Kidney tubule cell (primary cell): ENCODE measurements at regions not wholly inside any gene's neighbourhood (a gene's known extent, or its start where the extent isn't known, plus 50 kb on each side); places are given as distances from the start of the nearest gene placed in this dataset.
"Not testable (repeated sequence)": the region's sequence is repeated elsewhere in the genome, so short reads cannot be mapped to it uniquely, and the experiment has no call there.

Source experiments
- DNase-seq: peaks from one replicate; pipeline ENCODE4 v3.0.0-alpha.2; 2018; ENCODE audit warnings: low spot score

- not testable (repeated sequence) for DNase-seq
Observed at GRCh38 chr6:67878216-67878615, 756.9 kb upstream of the ADGRB3 start.

GRCh38 chr6:67877288-67877687 lies 757.8 kb upstream of the ADGRB3 start:
- no peak for DNase-seq

GRCh38 chr6:67875877-67876383 lies 759.2 kb upstream of the ADGRB3 start:
- DNase-seq = no peak

- no peak for DNase-seq
Observed at GRCh38 chr6:67870321-67870720, 764.8 kb upstream of the ADGRB3 start.

GRCh38 chr6:67863346-67863745 lies 771.7 kb upstream of the ADGRB3 start:
- no peak for DNase-seq

- no peak for DNase-seq
Observed at GRCh38 chr6:67854098-67854497, 781.0 kb upstream of the ADGRB3 start.

- DNase-seq = no peak
Observed at GRCh38 chr6:67839818-67840217, 795.3 kb upstream of the ADGRB3 start.

GRCh38 chr6:67825201-67825895 lies 809.7 kb upstream of the ADGRB3 start:
- DNase-seq = no peak

- DNase-seq = no peak
Observed at GRCh38 chr6:67818322-67818721, 816.8 kb upstream of the ADGRB3 start.

GRCh38 chr6:67815623-67816022 lies 819.5 kb upstream of the ADGRB3 start:
- DNase-seq = no peak

GRCh38 chr6:67814262-67814661 lies 820.8 kb upstream of the ADGRB3 start:
- DNase-seq = no peak

- no peak for DNase-seq
Observed at GRCh38 chr6:67812693-67813092, 822.4 kb upstream of the ADGRB3 start.

GRCh38 chr6:67812125-67812524 lies 823.0 kb upstream of the ADGRB3 start:
- no peak for DNase-seq

GRCh38 chr6:67811239-67812037 lies 823.6 kb upstream of the ADGRB3 start:
- DNase-seq = no peak

- DNase-seq = not testable (repeated sequence)
Observed at GRCh38 chr6:67804808-67805207, 830.3 kb upstream of the ADGRB3 start.

GRCh38 chr6:67802771-67803170 lies 832.3 kb upstream of the ADGRB3 start:
- DNase-seq = no peak

- DNase-seq = no peak
Observed at GRCh38 chr6:67792996-67793395, 842.1 kb upstream of the ADGRB3 start.

GRCh38 chr6:67790569-67790968 lies 844.5 kb upstream of the ADGRB3 start:
- DNase-seq = no peak

- not testable (repeated sequence) for DNase-seq
Observed at GRCh38 chr6:67787119-67787518, 848.0 kb upstream of the ADGRB3 start.

GRCh38 chr6:67779876-67780275 lies 855.2 kb upstream of the ADGRB3 start:
- DNase-seq = no peak

GRCh38 chr6:67775333-67775732 lies 859.7 kb upstream of the ADGRB3 start:
- DNase-seq = no peak

GRCh38 chr6:67768972-67769371 lies 866.1 kb upstream of the ADGRB3 start:
- DNase-seq = no peak
